ENCODE measurements at regions not wholly inside any gene's neighbourhood (a gene's known extent, or its start where the extent isn't known, plus 50 kb on each side); places are given as distances from the start of the nearest gene placed in this dataset.

- TF ChIP-seq CTCF (IDR thresholded peaks at IDR 0.05) (no peak), POLR2A (IDR thresholded peaks at IDR 0.05) (no peak)
Measured at GRCh38 chr7:24110056-24110455, 173.9 kb upstream of the NPY start.
